ENCODE measurements at regions not wholly inside any gene's neighbourhood (a gene's known extent, or its start where the extent isn't known, plus 50 kb on each side); places are given as distances from the start of the nearest gene placed in this dataset.

- no peak overlapping the region for H3K27ac ChIP-seq (replicated peaks)
- H3K27me3 ChIP-seq (ENCODE audit: insufficient read depth, poor library complexity, severe bottlenecking): peaks cover 2% of the 10 kb centered on the region
- DNase-seq (ENCODE audit: low read depth in 1 of 2, low spot score in 1 of 2): no peak
- no peak overlapping the region for H3K4me3 ChIP-seq (replicated peaks; ENCODE audit: insufficient read depth, low read length)
- TF ChIP-seq GABPA (IDR thresholded peaks at IDR 0.05; ENCODE audit: low read depth) (no peak), SPI1 (IDR thresholded peaks at IDR 0.05; ENCODE audit: borderline replicate concordance, low read depth) (no peak), CTCF (IDR thresholded peaks at IDR 0.05; ENCODE audit: insufficient read depth, low read length) (no peak), REST (IDR thresholded peaks at IDR 0.05; ENCODE audit: insufficient replicate concordance, low read depth) (no peak), POLR2AphosphoS5 (IDR thresholded peaks at IDR 0.05; ENCODE audit: low read depth) (no peak)
These were observed 558.3 kb downstream of the BRD1 start for GRCh38 chr22:49269371-49269770.

- no peak overlapping the region for H3K4me3 ChIP-seq (replicated peaks; ENCODE audit: insufficient read depth, low read length)
- no peak overlapping the region for H3K27ac ChIP-seq (replicated peaks)
- H3K27me3 ChIP-seq (ENCODE audit: insufficient read depth, poor library complexity, severe bottlenecking): peaks cover 2% of the 10 kb centered on the region
- no peak for DNase-seq (ENCODE audit: low read depth in 1 of 2, low spot score in 1 of 2)
- TF ChIP-seq CTCF (IDR thresholded peaks at IDR 0.05; ENCODE audit: insufficient read depth, low read length): no peak
- no peak for TF ChIP-seq GABPA (IDR thresholded peaks at IDR 0.05; ENCODE audit: low read depth)
- no peak for TF ChIP-seq REST (IDR thresholded peaks at IDR 0.05; ENCODE audit: insufficient replicate concordance, low read depth)
- no peak for TF ChIP-seq POLR2AphosphoS5 (IDR thresholded peaks at IDR 0.05; ENCODE audit: low read depth)
- TF ChIP-seq SPI1 (IDR thresholded peaks at IDR 0.05; ENCODE audit: borderline replicate concordance, low read depth): no peak
These were observed 558.7 kb downstream of the BRD1 start for GRCh38 chr22:49268924-49269323.

- DNase-seq (ENCODE audit: low read depth in 1 of 2, low spot score in 1 of 2): no peak
- TF ChIP-seq POLR2AphosphoS5 (IDR thresholded peaks at IDR 0.05; ENCODE audit: low read depth): no peak
- TF ChIP-seq REST (IDR thresholded peaks at IDR 0.05; ENCODE audit: insufficient replicate concordance, low read depth): no peak
- TF ChIP-seq GABPA (IDR thresholded peaks at IDR 0.05; ENCODE audit: low read depth): no peak
- TF ChIP-seq CTCF (IDR thresholded peaks at IDR 0.05; ENCODE audit: insufficient read depth, low read length): no peak
- H3K4me3 ChIP-seq (replicated peaks; ENCODE audit: insufficient read depth, low read length): no peak overlapping the region
- peaks cover 2% of the 10 kb centered on the region for H3K27me3 ChIP-seq (ENCODE audit: insufficient read depth, poor library complexity, severe bottlenecking)
- no peak overlapping the region for H3K27ac ChIP-seq (replicated peaks)
These were observed 559.7 kb downstream of the BRD1 start for GRCh38 chr22:49267996-49268395.

Data from HL-60 (cell line).